ENCODE measurements at regions not wholly inside any gene's neighbourhood (a gene's known extent, or its start where the extent isn't known, plus 50 kb on each side); places are given as distances from the start of the nearest gene placed in this dataset.

DNA sequence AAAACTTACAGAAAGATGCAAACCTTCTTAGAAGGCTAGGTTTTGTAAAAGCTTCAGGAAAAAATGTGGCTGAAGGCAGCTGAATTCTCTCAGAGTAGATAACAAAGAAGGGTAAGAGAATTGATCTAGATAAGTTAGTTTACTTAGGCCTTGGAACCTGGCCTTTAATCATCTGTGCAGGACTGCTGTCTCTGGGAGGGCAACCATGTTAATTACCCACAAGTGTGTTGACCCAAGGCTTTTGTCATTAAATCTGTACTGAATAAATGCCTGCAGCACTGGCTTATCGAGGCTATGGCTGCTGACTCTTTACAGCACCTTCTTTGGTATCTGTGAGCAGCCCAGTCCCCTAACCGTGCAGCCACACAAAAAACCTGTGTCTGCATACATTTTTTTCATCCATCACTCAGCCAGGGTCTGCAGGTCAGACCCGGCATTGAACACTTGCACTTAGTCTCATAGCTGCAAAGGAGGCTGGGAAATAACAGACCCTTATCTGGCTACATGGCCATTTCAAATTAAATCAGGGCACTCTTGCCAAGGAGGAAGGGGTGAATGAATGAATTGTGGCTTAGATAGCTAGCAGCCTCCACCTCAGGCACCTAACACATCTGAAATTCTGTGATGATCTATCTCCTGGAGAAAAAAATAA lies 86.4 kb upstream of the EPCAM start:
- Histone ChIP-seq H3K4me3 (no peak overlapping the region), H3K9ac (ENCODE audit: control insufficient read depth, insufficient read depth, low read length) (no peak overlapping the region), H3K27ac (ENCODE audit: control insufficient read depth, insufficient read depth) (no peak overlapping the region), H3K27me3 (replicated peaks in 1 of 2; ENCODE audit: control insufficient read depth in 2 of 2, insufficient read depth in 2 of 2, low read length in 1 of 2) (no peaks in the 10 kb centered on the region), H3K4me2 (ENCODE audit: control insufficient read depth, insufficient read depth) (no peak overlapping the region), H3K9me3 (replicated peaks; ENCODE audit: control insufficient read depth, insufficient read depth, low read length) (no peaks in the 10 kb centered on the region), H3K79me2 (ENCODE audit: control insufficient read depth, insufficient read depth, low read length) (no peaks in the 10 kb centered on the region), H4K20me1 (ENCODE audit: control insufficient read depth, insufficient read depth) (no peaks in the 10 kb centered on the region), H3K36me3 (ENCODE audit: control insufficient read depth in 2 of 2, insufficient read depth in 2 of 2, low read length in 1 of 2) (no peaks in the 10 kb centered on the region), H3K4me1 (ENCODE audit: control insufficient read depth, insufficient read depth, low read length) (no peaks in the 10 kb centered on the region), H2AFZ (ENCODE audit: control insufficient read depth, low read depth, low read length) (no peak overlapping the region)
- RAD21 ChIA-PET (ENCODE audit: unreplicated experiment): interaction anchor here (0.6 to 1.4 kb wide), 5 partner anchors 18 to 112 kb away, joined by 3 to 4 read pairs (median 3); no protein-coding TSS in a partner anchor
- ATAC-seq (no peak), FAIRE-seq (no peak), DNase-seq (ENCODE audit: low read depth, low spot score) (no peak)
- in situ Hi-C loops (cut with MboI) (no loop called here), intact Hi-C loops (cut with micrococcal nuclease; ENCODE audit: unreplicated experiment) (no loop called here)
- BruUV-seq (replicated peaks): no TSS peak
- whole genome bisulfite sequencing (ENCODE audit: insufficient coverage, insufficient replicate concordance, low lambda C conversion rate, missing lambda C conversion rate): 97% methylated on average over 3 of the region's 3 CpGs
- CTCF ChIA-PET: interaction anchor here (1.2 to 3.5 kb wide), 4 partner anchors 9 to 22 kb away, joined by 3 to 29 read pairs (median 8); no protein-coding TSS in a partner anchor
- POLR2A ChIA-PET: interaction anchor here (0.9 to 1.2 kb wide), 3 partner anchors 10 to 28 kb away, joined by 4 to 7 read pairs (median 4); no protein-coding TSS in a partner anchor
- SMC1A ChIA-PET (ENCODE audit: uncharacterized antibody, unreplicated experiment): interaction anchor here (1.2 to 2.6 kb wide), 6 partner anchors 10 to 28 kb away, joined by 3 to 9 read pairs (median 6); no protein-coding TSS in a partner anchor
- TF ChIP-seq, protein P1, sequence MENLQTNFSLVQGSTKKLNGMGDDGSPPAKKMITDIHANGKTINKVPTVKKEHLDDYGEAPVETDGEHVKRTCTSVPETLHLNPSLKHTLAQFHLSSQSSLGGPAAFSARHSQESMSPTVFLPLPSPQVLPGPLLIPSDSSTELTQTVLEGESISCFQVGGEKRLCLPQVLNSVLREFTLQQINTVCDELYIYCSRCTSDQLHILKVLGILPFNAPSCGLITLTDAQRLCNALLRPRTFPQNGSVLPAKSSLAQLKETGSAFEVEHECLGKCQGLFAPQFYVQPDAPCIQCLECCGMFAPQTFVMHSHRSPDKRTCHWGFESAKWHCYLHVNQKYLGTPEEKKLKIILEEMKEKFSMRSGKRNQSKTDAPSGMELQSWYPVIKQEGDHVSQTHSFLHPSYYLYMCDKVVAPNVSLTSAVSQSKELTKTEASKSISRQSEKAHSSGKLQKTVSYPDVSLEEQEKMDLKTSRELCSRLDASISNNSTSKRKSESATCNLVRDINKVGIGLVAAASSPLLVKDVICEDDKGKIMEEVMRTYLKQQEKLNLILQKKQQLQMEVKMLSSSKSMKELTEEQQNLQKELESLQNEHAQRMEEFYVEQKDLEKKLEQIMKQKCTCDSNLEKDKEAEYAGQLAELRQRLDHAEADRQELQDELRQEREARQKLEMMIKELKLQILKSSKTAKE (IDR thresholded peaks at IDR 0.05; ENCODE audit: low read depth, poor library complexity, severe bottlenecking): no peak
- TF ChIP-seq HDGF (IDR thresholded peaks at IDR 0.05) (no peak), SUZ12 (IDR thresholded peaks at IDR 0.05; ENCODE audit: unreplicated experiment) (no peak), CBFB (IDR thresholded peaks at IDR 0.05; ENCODE audit: low read depth) (no peak)
- TF ChIP-seq, protein P2, sequence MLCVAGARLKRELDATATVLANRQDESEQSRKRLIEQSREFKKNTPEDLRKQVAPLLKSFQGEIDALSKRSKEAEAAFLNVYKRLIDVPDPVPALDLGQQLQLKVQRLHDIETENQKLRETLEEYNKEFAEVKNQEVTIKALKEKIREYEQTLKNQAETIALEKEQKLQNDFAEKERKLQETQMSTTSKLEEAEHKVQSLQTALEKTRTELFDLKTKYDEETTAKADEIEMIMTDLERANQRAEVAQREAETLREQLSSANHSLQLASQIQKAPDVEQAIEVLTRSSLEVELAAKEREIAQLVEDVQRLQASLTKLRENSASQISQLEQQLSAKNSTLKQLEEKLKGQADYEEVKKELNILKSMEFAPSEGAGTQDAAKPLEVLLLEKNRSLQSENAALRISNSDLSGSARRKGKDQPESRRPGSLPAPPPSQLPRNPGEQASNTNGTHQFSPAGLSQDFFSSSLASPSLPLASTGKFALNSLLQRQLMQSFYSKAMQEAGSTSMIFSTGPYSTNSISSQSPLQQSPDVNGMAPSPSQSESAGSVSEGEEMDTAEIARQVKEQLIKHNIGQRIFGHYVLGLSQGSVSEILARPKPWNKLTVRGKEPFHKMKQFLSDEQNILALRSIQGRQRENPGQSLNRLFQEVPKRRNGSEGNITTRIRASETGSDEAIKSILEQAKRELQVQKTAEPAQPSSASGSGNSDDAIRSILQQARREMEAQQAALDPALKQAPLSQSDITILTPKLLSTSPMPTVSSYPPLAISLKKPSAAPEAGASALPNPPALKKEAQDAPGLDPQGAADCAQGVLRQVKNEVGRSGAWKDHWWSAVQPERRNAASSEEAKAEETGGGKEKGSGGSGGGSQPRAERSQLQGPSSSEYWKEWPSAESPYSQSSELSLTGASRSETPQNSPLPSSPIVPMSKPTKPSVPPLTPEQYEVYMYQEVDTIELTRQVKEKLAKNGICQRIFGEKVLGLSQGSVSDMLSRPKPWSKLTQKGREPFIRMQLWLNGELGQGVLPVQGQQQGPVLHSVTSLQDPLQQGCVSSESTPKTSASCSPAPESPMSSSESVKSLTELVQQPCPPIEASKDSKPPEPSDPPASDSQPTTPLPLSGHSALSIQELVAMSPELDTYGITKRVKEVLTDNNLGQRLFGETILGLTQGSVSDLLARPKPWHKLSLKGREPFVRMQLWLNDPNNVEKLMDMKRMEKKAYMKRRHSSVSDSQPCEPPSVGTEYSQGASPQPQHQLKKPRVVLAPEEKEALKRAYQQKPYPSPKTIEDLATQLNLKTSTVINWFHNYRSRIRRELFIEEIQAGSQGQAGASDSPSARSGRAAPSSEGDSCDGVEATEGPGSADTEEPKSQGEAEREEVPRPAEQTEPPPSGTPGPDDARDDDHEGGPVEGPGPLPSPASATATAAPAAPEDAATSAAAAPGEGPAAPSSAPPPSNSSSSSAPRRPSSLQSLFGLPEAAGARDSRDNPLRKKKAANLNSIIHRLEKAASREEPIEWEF (IDR thresholded peaks at IDR 0.05; ENCODE audit: insufficient replicate concordance, low read depth, low read length): no peak
- TF ChIP-seq, protein P3, sequence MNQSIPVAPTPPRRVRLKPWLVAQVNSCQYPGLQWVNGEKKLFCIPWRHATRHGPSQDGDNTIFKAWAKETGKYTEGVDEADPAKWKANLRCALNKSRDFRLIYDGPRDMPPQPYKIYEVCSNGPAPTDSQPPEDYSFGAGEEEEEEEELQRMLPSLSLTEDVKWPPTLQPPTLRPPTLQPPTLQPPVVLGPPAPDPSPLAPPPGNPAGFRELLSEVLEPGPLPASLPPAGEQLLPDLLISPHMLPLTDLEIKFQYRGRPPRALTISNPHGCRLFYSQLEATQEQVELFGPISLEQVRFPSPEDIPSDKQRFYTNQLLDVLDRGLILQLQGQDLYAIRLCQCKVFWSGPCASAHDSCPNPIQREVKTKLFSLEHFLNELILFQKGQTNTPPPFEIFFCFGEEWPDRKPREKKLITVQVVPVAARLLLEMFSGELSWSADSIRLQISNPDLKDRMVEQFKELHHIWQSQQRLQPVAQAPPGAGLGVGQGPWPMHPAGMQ (IDR thresholded peaks at IDR 0.05; ENCODE audit: borderline replicate concordance): no peak
- TF ChIP-seq, protein P4, sequence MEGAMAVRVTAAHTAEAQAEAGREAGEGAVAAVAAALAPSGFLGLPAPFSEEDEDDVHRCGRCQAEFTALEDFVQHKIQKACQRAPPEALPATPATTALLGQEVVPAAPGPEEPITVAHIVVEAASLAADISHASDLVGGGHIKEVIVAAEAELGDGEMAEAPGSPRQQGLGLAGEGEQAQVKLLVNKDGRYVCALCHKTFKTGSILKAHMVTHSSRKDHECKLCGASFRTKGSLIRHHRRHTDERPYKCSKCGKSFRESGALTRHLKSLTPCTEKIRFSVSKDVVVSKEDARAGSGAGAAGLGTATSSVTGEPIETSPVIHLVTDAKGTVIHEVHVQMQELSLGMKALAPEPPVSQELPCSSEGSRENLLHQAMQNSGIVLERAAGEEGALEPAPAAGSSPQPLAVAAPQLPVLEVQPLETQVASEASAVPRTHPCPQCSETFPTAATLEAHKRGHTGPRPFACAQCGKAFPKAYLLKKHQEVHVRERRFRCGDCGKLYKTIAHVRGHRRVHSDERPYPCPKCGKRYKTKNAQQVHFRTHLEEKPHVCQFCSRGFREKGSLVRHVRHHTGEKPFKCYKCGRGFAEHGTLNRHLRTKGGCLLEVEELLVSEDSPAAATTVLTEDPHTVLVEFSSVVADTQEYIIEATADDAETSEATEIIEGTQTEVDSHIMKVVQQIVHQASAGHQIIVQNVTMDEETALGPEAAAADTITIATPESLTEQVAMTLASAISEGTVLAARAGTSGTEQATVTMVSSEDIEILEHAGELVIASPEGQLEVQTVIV (IDR thresholded peaks at IDR 0.05; ENCODE audit: borderline replicate concordance, partially characterized antibody): no peak

All from GM12878 (cell line).